ENCODE measurements at regions not wholly inside any gene's neighbourhood (a gene's known extent, or its start where the extent isn't known, plus 50 kb on each side); places are given as distances from the start of the nearest gene placed in this dataset.

- TF ChIP-seq CTCF (IDR thresholded peaks at IDR 0.05) (no peak), POLR2A (IDR thresholded peaks at IDR 0.05) (peak in 1 of 2 donors; percentile 59)
These were observed 82.3 kb upstream of the CD99 start for GRCh38 chrX:2608638-2609430.
